AG20443 (cell line): ENCODE measurements at regions not wholly inside any gene's neighbourhood (a gene's known extent, or its start where the extent isn't known, plus 50 kb on each side); places are given as distances from the start of the nearest gene placed in this dataset.

Experiments
- DNase-seq: peaks from one replicate; pipeline ENCODE4 v3.0.0; 2012; ENCODE audit warnings: low spot score, mixed read lengths

- DNase-seq: no peak
These were observed 184.8 kb upstream of the KLHL29 start for GRCh38 chr2:23200068-23200786.

GRCh38 chr2:23200787-23201114, 184.2 kb upstream of the KLHL29 start:
- no peak for DNase-seq

DNA sequence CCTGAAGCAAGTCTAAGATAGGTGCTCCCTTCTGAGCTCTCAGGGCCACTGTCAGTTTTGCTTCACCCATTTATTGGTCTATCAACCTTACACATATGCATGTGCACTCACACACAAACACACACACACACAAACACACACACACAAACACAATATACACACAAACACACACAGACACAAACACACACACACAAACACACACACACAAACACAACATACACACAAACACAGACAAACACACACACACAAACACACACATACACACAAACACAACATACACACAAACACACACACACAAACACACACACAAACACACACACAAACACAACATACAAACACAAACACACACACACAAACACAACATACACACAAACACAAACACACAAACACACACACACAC, 181.6 kb upstream of the KLHL29 start:
- DNase-seq: no peak

GRCh38 chr2:23204685-23205242, 180.2 kb upstream of the KLHL29 start:
- DNase-seq: peak; percentile 41

GRCh38 chr2:23206650-23207049, 178.3 kb upstream of the KLHL29 start:
- no peak for DNase-seq

GRCh38 chr2:23207871-23208270, 177.1 kb upstream of the KLHL29 start:
- DNase-seq: peak; percentile 66

DNA sequence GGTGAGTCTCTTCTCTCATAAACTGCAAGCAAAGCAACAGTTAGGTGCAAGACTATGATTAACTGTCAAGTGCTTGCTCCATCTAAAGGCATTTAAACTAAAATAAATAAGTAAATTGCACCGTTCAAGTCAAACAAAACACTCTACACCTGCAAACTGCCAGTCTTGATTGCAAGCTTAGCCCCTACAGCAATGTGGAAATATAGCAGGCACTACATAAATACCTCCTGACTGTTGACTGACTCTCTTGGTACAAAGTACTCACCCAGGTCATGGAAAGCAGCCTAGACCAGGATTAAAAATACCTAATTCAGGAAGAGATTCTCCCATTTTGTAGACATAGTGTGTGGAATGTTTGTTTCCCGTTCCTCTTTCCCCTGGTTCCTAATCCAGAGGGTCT, 176.6 kb upstream of the KLHL29 start:
- DNase-seq: no peak

GRCh38 chr2:23209059-23209458, 175.9 kb upstream of the KLHL29 start:
- DNase-seq: no peak

DNA sequence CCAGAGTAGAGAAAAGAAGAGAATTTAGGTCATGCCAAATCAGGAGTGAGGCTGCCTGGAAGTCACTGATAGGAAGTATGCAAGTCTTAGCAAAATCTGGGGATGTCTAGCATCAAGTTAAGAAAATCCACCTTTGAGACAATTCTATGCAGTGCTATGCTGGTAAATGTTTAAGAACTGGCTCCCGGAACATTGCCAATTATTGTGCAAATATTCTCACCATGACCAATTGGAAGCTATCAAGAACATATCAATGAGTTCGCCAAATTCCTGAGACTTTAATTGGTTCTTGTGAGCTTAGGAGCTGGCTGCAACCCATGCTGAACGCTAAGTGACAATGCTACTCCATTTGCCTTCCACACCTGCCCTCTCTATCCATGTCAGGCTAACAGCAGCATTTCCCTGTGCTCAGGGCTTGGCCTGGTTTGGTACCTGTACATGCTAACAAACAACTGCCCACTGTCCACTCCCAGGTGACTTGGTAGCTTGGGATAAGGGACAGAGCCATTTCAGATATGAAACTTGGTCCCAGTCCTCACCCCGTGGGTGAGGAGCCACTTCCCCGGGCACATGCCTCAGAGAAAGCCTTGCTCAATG, 172.9 kb upstream of the KLHL29 start:
- no peak for DNase-seq

DNA sequence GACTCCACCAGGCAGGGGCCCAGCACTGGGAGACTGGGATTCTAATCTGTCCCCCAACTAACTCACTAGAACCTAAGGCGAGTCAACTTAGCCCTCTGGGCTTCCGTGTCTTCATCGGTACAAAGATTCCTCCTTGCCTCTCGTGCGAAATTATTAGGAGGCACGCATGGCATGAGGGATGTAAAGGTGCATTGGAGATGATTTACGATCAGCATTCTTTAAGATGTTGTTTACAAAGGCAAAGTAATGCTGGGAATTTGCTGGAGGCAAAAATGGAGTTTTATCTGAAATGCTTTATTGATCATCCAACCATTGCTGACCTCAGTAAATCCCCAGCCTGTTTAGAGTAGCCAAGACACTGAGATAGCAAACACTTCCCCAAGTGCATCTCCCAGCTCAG, 171.8 kb upstream of the KLHL29 start:
- no peak for DNase-seq

- no peak for DNase-seq
These were observed 170.0 kb upstream of the KLHL29 start for GRCh38 chr2:23215016-23215415.

- DNase-seq: no peak
These were observed 165.3 kb upstream of the KLHL29 start for GRCh38 chr2:23219666-23220065.

DNA sequence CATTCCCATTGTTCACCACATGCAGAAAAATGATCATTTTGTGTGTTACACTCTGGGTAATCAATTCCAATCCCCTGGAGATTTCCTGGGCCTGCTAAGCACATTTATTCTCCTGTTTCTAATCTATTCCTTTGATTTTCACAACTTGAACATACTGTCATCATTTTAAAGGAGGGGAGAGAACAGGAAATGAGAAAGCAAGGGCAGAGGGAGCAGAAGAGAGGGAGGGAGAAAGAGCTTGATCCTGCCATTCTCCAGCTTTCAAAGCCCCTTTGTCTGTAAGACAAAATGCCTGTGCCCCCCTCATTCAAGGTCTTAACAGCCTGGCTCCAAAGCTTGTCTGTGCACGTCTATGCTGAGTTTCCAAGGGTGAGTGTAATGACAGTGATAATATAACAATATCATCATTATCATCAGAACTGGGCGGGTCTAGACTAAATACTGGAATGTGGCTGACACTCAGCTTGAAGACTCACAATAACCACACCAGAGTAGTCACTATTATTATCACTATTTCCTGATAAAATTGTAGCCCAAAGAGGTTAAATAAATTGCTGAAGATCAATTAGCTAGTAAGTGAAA, 164.4 kb upstream of the KLHL29 start:
- no peak for DNase-seq

- DNase-seq: no peak
These were observed 163.7 kb upstream of the KLHL29 start for GRCh38 chr2:23221236-23221635.

DNA sequence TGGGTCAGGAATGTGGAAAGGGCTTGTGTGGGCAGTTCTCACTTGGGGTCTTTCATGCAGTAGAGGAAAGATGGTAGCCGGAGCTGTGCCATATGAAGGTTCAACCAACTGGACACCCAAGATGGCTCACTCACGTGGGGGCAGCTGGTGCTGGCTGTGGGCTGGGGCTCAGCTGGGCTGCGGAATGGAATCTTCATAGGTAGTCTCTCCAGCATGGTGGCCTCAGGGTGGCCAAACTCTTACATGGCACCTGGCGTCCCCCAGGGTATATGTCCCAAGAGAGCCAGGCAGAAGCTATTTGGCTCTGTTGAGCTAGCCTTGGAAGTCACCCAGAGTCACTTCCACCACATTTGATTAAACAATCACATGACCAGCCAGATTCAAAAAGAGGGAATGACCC, 163.1 kb upstream of the KLHL29 start:
- DNase-seq: no peak

DNA sequence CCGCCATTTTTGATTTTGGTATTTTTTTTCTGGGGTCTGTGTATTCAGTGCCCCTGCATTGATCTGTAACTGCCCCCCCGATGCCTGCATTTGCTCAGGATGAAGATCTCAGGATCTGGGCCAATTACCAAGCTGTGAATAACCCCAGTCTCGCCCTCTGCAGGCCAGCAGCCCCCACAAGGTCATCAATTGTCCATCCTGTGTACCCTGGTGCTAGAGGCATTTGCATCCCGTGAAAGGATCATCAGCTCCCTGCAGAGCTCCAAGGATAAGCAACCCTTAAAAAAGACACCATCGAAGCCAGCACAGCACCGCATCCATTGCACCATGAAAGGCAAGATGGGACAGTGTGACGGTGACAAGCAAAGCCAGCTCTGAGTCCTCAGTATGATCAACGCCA, 154.1 kb upstream of the KLHL29 start:
- no peak for DNase-seq

- no peak for DNase-seq
These were observed 153.1 kb upstream of the KLHL29 start for GRCh38 chr2:23231865-23232264.

DNA sequence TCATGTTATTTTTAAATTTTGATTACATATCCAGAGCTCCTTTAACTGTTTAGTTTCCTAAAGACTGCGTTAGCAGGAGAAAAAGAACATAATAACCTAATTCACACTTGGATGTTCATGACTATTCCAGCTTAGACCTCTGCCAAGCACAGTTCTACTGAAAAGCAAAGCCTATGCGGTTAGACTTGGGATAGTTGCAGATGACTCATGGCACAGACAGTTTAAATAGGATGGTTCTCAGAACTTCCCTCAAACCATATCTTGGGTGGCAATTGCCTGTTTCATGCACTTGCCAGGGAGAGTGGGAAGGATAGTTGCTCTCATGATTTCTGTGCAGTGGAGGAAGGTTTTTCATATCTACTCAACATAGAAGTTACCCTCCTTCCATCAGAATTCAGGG, 149.7 kb upstream of the KLHL29 start:
- peak; percentile 84 for DNase-seq

GRCh38 chr2:23235736-23236135, 149.2 kb upstream of the KLHL29 start:
- DNase-seq: no peak

DNA sequence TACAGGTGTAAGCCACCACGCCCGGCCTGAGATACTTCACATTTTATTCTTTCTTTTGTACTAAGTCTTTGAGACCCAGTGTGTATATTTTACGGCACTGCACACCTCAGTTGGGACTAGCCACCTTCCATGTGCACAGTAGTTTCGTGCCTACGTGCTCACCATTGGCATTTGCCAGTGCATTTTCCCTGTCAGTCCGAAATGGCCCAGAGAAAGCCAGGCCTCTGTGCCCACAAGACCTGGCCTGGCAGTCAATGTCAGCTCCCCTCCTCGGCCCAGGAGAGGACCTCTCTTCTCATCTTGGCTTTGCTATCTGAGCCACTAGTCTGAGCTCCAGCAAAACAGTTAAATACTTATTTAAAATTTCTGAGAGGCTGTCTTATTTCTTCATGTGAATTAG, 147.8 kb upstream of the KLHL29 start:
- DNase-seq: no peak

DNA sequence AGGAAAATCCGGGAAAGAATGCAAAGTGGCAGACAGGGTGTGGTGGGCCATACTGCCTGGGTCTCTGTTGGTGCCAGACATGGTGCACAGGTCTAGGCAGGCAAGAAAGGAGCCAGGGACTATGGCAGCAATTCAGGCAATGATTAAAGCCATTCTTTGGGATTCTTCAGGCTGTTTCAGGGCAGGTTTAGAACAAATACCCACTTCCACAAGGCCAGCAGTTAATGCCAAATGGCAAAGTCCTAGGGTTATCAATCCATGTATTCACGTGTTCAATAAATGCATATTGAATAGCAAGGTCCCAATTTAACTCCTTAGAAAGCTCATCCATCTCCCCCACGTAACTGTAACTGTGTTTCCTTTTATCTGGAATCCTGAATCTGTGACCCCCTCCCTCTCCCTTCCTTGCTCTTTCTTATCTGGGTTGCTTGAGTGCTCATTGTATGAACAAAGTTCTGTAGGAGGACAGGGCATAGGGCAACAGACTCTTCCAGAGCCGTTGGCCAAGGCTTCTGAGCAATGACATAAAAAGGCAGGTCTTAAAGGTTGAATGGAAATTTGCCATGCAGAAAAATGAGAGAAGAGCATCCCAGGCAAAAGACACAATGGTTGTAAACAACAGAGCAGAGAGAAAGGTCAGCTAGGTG, 146.8 kb upstream of the KLHL29 start:
- no peak for DNase-seq

GRCh38 chr2:23239374-23239773, 145.6 kb upstream of the KLHL29 start:
- no peak for DNase-seq

GRCh38 chr2:23241121-23241520, 143.9 kb upstream of the KLHL29 start:
- no peak for DNase-seq
